DOHH2 (cell line): ENCODE measurements at regions not wholly inside any gene's neighbourhood (a gene's known extent, or its start where the extent isn't known, plus 50 kb on each side); places are given as distances from the start of the nearest gene placed in this dataset.

Experiments
- CTCF ChIP-seq: fragments of 200-600 bp; sonication (generic); IDR thresholded peaks from one replicate; pipeline ENCODE4 v1.5.1; 2014; ENCODE audit warnings: antibody characterized with exemption, mild to moderate bottlenecking, low read depth, low read length; ENCODE audit not compliant: poor library complexity, severe bottlenecking
- EZH2phosphoT487 ChIP-seq: fragments of 200-600 bp; sonication (generic); IDR thresholded peaks from 2 replicates; pipeline ENCODE4 v1.6.1; 2017; ENCODE audit warnings: borderline replicate concordance, mild to moderate bottlenecking, antibody characterized with exemption, low read length, moderate library complexity, mixed read lengths

- TF ChIP-seq CTCF, result no peak
- TF ChIP-seq EZH2phosphoT487, result no peak
These were observed 68.5 kb upstream of the ARID5B start for GRCh38 chr10:61832866-61833481.
